ENCODE measurements at regions not wholly inside any gene's neighbourhood (a gene's known extent, or its start where the extent isn't known, plus 50 kb on each side); places are given as distances from the start of the nearest gene placed in this dataset.

DNA sequence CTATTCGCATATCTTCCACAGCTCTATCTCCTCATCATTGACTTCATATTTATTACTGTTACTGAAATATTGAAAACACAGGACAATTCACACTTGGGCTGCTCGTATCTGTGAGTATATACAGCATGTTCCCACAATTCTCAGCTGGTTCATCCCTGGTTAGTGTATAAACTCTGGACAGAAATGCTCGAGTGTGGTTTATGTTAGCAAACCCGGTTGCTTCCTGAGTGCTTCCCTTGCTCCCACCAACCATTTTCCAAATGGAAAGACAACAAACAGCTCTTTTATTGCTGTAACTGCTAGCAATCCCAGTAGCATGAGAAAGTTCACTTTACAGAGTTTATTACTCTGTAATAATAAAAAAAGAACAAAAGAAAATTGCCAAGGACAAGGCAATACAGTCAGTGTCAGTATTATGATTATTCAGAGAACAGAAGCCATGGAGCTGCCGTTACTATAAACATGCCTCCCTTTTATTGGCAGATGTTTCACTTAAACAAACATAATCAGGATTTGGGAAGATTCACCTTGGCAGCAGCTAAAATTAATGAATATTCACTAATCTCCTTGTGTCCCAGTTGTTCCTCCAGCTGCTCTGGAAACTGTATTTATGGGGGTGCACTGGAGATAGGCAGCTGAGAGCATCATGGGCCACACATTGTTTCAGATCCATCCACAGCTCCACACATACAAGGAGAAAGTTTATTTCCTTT is 134.1 kb upstream of the GUCY1A1 start:
- no peak overlapping the region for H3K4me3 ChIP-seq
- no peak for DNase-seq (ENCODE audit: low spot score)
- H3K27me3 Mint-ChIP-seq (ENCODE audit: insufficient read depth, low read depth): no peaks in the 10 kb centered on the region
- no peaks in the 10 kb centered on the region for H3K36me3 ChIP-seq
- H4K20me1 ChIP-seq (ENCODE audit: low read depth): no peaks in the 10 kb centered on the region
- H3K9me3 Mint-ChIP-seq: no peaks in the 10 kb centered on the region
- no peak overlapping the region for H3K4me2 ChIP-seq
- no peaks in the 10 kb centered on the region for H3K9me3 ChIP-seq (ENCODE audit: low read depth)
- no peak overlapping the region for H3K27ac Mint-ChIP-seq
- TF ChIP-seq, protein P1, sequence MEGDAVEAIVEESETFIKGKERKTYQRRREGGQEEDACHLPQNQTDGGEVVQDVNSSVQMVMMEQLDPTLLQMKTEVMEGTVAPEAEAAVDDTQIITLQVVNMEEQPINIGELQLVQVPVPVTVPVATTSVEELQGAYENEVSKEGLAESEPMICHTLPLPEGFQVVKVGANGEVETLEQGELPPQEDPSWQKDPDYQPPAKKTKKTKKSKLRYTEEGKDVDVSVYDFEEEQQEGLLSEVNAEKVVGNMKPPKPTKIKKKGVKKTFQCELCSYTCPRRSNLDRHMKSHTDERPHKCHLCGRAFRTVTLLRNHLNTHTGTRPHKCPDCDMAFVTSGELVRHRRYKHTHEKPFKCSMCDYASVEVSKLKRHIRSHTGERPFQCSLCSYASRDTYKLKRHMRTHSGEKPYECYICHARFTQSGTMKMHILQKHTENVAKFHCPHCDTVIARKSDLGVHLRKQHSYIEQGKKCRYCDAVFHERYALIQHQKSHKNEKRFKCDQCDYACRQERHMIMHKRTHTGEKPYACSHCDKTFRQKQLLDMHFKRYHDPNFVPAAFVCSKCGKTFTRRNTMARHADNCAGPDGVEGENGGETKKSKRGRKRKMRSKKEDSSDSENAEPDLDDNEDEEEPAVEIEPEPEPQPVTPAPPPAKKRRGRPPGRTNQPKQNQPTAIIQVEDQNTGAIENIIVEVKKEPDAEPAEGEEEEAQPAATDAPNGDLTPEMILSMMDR (IDR thresholded peaks at IDR 0.05): no peak
- TF ChIP-seq EZH2phosphoT487 (IDR thresholded peaks at IDR 0.05): no peak
- TF ChIP-seq EZH2 (IDR thresholded peaks at IDR 0.05): no peak
- no peaks in the 10 kb centered on the region for H3K4me1 Mint-ChIP-seq
- peaks cover 4% of the 10 kb centered on the region for H3F3A ChIP-seq (ENCODE audit: low read depth)
- no peak overlapping the region for H3K9ac ChIP-seq
- no peak overlapping the region for H3K27ac ChIP-seq
- no peak overlapping the region for H2AFZ ChIP-seq (replicated peaks)
- H3K4me3 Mint-ChIP-seq: no peak overlapping the region
- no peaks in the 10 kb centered on the region for H3K27me3 ChIP-seq
- no peaks in the 10 kb centered on the region for H3K4me1 ChIP-seq
- no peaks in the 10 kb centered on the region for H3K79me2 ChIP-seq (ENCODE audit: low read depth)
- H3K36me3 Mint-ChIP-seq: no peaks in the 10 kb centered on the region

- Histone ChIP-seq H3K27ac (no peak overlapping the region), H3K9ac (no peak overlapping the region), H3K9me3 (ENCODE audit: low read depth) (no peaks in the 10 kb centered on the region), H3F3A (ENCODE audit: low read depth) (no peaks in the 10 kb centered on the region), H2AFZ (replicated peaks) (no peak overlapping the region), H3K4me2 (no peak overlapping the region), H3K79me2 (ENCODE audit: low read depth) (no peaks in the 10 kb centered on the region), H4K20me1 (ENCODE audit: low read depth) (no peaks in the 10 kb centered on the region), H3K4me3 (no peak overlapping the region), H3K27me3 (no peaks in the 10 kb centered on the region), H3K4me1 (no peaks in the 10 kb centered on the region), H3K36me3 (no peaks in the 10 kb centered on the region)
- H3K27me3 Mint-ChIP-seq (ENCODE audit: insufficient read depth, low read depth): no peaks in the 10 kb centered on the region
- H3K27ac Mint-ChIP-seq: no peak overlapping the region
- no peaks in the 10 kb centered on the region for H3K36me3 Mint-ChIP-seq
- no peak overlapping the region for H3K4me3 Mint-ChIP-seq
- no peak for TF ChIP-seq EZH2 (IDR thresholded peaks at IDR 0.05)
- TF ChIP-seq EZH2phosphoT487 (IDR thresholded peaks at IDR 0.05): no peak
- TF ChIP-seq, protein P1 (IDR thresholded peaks at IDR 0.05): no peak
- no peak for DNase-seq (ENCODE audit: low spot score)
- no peaks in the 10 kb centered on the region for H3K4me1 Mint-ChIP-seq
- no peaks in the 10 kb centered on the region for H3K9me3 Mint-ChIP-seq
These were observed 135.8 kb upstream of the GUCY1A1 start for GRCh38 chr4:155530857-155531256.

- Histone ChIP-seq H3K27ac (no peak overlapping the region), H3K4me1 (no peaks in the 10 kb centered on the region), H3K36me3 (no peaks in the 10 kb centered on the region), H3F3A (ENCODE audit: low read depth) (no peaks in the 10 kb centered on the region), H4K20me1 (ENCODE audit: low read depth) (no peaks in the 10 kb centered on the region), H3K4me3 (no peak overlapping the region), H3K9ac (no peak overlapping the region), H2AFZ (replicated peaks) (no peak overlapping the region), H3K4me2 (no peak overlapping the region), H3K27me3 (no peaks in the 10 kb centered on the region), H3K79me2 (ENCODE audit: low read depth) (no peaks in the 10 kb centered on the region), H3K9me3 (ENCODE audit: low read depth) (no peaks in the 10 kb centered on the region)
- Mint-ChIP-seq H3K27me3 (ENCODE audit: insufficient read depth, low read depth) (no peaks in the 10 kb centered on the region), H3K4me1 (no peaks in the 10 kb centered on the region), H3K27ac (no peak overlapping the region), H3K9me3 (no peaks in the 10 kb centered on the region), H3K4me3 (no peak overlapping the region), H3K36me3 (no peaks in the 10 kb centered on the region)
- no peak for DNase-seq (ENCODE audit: low spot score)
- TF ChIP-seq, protein P1 (IDR thresholded peaks at IDR 0.05): no peak
- TF ChIP-seq EZH2 (IDR thresholded peaks at IDR 0.05) (no peak), EZH2phosphoT487 (IDR thresholded peaks at IDR 0.05) (no peak)
These were observed 136.4 kb upstream of the GUCY1A1 start for GRCh38 chr4:155530290-155530689.

All from neural progenitor cell (in vitro differentiated cells).